HG03521 (cell line): ENCODE measurements at regions not wholly inside any gene's neighbourhood (a gene's known extent, or its start where the extent isn't known, plus 50 kb on each side); places are given as distances from the start of the nearest gene placed in this dataset.
"Not testable (repeated sequence)": the region's sequence is repeated elsewhere in the genome, so short reads cannot be mapped to it uniquely, and the experiment has no call there.

Source experiments
- ATAC-seq: cut with Tn5 transposase; IDR thresholded peaks from one replicate; pipeline ENCODE4 v1.9.1; 2021; ENCODE audit warnings: mild to moderate bottlenecking, moderate library complexity; ENCODE audit not compliant: unreplicated experiment

DNA sequence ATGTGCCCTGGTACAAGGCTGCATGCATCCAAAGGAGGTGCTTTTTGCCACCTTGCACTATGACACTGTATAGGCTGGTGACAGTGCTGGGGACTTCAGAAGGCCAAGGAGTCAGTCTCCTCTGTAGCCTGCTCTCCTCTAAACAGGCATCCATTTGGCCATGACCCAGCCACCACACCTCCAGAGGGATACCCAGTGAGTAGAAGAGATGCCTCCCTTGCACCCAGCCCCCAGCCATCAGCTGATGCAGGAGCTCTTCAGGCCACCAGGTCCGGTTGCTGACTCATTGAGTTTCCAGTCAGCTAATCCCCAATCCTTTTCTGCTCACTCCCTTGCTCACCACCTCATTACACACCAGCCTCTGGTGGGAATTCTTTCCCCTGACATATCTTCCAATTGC is 99.8 kb downstream of the PJA1 start:
- ATAC-seq: no peak

DNA sequence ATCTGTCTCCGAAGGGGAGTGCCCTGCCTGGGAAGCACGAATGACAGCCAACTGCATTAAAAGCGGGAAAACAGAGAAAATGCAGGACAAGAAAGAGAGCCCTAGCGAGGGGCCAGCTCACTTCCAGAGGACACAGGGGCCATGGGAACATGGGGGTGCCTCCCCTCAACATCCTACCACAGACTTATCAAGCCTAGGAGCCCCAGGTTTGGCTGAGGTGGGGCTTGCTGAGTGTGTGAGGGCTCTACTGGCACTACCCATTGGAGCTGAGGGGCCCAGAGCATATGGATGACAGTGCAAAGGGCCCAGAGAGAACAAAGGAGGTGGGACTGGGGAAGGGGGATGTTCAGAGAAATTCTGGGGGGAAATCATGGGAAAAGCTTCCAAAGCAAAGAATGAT is 101.8 kb downstream of the PJA1 start:
- ATAC-seq: no peak

DNA sequence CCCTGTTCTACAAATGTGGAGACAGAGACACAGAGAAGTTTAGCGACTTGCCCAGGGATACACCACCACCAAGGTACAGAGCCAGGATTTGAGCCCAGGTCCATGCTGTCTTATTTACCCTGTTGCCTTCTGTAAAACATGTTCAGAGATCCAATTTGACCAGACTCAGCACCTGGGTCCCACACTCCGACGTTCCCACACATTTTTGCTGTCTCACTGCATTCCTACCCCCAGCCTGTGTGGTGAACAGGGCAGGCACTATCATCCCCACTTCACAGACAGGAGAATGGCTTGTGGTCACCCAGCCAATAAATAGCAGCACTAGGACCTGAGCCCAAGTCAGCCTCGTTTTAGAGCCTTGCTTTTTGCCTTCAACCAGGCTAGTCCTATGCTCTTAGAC is 102.8 kb downstream of the PJA1 start:
- ATAC-seq: no peak

DNA sequence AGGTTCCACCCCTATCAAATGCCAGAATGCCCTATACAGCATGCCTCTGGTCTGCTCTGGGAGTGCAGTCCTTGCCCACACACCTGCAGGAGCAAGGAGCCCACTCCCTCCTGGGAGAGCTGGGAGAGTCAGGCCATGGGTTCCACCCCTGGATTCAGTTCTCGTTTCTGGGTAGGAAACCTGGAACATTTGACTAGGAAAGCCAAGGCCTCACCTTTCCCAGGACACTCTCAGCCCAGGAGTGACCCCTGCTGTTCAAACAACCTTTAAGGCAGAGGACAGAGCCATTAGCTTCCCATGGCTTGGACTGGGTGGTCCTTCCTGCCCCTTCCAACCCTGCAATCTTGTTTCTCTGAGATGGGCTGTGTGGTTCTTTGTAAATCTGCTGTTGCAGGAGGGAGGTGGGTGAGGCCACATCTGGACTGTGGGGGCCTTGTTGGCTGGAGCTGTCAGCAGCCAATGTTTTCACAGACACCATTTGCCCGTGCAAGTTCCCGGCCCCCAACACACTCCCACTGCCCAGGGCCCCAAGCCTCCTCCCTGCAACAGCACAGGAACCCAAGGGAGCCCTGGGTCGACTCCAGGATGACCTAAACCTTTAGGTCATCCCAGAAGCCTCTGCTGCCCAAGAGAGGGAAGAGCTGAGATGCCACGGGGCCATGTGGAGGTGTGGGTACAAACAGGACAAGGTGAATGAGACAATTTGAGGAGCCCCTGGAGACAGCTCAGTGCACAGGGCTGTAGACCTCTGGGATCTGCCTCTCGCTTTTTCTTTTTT is 104.4 kb downstream of the PJA1 start:
- no peak for ATAC-seq

DNA sequence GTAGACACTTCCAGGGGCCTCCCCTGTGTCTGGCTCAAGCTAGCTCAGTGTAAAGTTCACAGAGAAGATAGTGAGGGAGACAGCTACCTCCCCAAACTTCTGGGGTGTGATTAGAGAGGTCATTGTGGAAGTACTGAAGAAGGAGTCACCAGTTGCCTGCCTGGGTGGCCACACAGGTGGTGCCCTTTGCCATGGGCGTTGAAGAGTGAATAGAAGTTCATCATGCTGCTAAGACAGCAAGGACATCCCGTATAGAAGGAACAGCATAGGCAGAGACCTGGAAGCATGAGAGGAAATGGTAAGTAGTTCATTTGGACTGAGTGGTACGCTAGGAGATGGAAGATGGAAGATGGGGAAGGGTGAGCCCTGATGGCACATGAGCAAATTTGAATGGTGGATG is 110.1 kb downstream of the PJA1 start:
- ATAC-seq: no peak

DNA sequence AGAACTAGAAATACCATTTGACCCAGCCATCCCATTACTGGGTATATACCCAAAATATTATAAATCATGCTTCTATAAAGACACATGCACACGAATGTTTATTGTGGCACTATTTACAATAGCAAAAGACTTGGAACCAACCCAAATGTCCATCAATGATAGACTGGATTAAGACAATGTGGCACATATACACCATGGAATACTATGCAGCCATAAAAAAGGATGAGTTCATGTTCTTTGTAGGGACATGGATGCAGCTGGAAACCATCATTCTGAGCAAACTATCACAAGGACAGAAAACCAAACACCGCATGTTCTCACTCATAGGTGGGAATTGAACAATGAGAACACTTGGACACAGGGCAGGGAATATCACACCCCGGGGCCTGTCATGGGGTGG is 110.8 kb downstream of the PJA1 start:
- not testable (repeated sequence) for ATAC-seq

DNA sequence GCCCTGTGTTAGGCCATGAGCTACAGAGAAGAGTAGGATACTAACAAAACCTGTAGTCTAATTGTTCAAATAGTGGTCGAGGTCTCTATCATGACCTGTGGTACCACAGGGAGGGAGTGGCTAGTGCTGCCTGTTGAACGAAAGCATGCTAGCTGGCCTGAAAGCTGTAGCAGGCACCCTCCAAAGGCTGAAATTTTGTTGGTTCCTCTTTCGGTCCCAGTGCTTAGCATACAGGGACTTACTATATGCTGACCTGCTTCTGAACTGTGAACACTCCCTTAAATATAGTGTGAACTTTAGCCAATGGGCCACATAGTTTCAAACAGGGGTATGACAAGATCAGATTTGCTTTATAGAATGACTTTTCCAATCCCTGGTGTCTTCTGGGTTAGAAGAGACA is 113.4 kb downstream of the PJA1 start:
- no peak for ATAC-seq

DNA sequence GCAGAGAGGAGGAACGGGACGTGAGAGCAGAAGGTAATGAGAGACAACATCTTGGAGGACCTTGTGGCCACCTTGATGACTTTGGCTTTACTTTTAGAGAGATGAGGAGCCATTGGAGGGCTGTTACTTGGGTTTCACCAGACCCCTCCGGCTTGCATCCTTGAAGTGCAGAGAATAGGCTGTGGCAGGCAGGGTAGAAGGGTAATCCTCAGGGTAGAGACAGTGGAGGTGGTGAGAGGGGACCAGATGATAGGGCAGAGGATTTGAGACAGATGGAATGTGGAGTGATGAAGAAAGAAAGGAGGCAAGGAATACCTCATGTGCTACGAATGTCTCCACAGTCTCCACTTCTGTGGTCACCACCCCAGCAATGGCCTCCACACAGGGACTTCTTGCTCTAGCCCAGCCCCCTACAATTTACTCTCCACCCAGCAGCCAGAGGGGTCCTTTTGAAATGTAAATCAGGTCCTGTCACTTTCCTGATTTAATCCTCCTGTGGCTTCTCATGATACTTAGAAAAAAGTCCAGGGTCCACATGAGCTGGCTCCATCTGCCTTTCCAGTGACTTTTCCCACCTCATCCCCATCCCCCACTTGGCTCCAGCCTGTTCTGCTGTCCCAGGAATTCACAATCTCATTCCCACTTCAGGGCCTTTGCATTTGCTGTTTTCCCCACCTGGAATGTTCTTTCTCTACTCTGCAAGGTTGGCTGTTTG is 115.0 kb downstream of the PJA1 start:
- no peak for ATAC-seq

DNA sequence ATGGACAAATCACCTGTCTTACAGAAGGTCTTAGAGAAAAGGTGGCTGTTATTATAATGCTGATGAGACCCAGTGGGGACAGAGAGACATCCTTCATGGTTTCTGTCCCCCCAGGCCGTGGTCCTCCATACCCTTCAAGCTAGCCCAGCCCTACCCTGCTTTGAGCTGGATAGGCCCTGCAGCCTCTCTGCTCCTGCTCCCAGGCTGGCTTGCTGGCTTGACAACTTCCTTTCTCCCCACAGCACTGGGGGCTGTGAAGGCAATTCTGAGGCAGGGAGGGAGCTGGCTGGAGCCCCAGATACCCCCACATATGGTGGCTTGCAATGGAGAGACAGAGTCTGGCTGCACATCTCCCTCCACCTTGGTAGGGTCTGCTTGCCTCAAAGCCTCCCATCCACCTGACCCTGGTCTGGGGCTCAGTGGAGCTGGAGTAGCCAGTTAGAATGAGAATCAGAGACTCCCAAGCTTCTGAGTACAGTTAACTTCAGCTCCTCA is 118.2 kb downstream of the PJA1 start:
- no peak for ATAC-seq

DNA sequence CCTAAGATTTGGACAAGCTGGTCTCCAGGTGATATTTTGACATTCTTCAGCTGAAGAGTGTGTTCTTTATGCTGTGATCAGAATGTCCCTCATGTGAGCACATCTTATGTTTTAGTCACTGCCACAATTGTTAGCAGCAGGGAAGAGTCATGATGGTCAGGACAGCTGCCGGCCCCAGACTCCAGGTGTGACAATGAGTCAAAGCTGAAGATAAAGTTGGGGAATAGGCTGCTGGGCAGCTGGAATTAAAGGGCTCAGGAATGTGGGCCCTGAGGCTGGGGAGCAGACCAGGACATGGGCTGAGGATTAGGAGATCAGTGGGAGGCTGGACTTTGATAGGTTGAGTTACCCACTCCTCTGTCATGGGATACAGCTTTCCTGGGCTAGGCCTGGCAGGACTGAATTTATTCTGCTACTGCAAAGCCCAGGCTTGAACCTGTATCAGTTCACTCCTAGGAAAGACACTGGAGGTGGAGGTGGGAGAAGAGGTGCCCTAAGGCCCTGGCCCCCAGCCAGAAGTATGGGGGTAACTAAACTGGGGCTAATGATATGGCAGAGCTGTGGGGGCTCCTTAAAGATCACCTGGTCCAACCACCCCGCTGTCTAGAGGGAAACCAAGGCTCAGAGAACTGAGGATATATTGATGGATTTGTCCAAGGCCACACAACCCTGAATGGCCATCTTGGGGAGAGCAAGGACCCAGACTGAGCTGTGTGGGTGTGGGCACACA is 119.5 kb downstream of the PJA1 start:
- no peak for ATAC-seq

DNA sequence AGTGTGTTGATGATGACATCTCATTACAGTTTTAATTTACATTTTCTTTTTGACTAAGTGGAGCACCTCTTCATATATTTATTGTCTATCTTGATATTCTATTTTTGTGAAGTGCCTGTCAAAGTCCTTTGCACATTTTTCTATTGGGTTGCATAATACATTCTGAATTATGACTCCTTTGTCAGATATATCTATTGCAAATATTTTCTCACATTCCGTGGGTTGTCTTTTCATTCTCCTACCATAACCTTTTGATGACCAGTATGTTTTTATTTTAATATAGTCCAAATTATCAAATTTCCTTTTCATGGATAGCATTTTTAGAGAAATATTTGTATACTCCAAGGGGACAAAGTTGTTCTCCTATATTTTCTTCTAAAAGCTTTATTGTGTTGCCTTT is 126.4 kb downstream of the PJA1 start:
- no peak for ATAC-seq

DNA sequence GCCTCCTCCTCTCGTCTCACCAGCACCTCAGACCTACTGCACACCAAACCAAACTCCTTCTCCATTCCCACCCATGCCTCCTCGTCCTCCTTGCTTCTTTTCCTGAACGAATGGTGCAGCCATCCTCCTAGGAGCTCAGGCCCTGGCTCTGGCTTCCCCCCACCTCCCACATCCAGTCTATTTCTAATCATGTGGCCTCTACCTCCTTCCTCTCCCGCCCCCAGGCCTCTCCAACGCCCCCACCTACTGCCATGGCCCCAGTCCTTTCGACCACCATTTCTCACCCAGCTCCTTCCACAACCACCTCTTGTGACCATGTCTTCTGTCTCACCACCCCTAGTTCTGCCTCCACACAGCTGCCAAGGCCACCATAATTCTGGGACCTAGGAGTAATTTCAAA is 127.1 kb downstream of the PJA1 start:
- no peak for ATAC-seq

DNA sequence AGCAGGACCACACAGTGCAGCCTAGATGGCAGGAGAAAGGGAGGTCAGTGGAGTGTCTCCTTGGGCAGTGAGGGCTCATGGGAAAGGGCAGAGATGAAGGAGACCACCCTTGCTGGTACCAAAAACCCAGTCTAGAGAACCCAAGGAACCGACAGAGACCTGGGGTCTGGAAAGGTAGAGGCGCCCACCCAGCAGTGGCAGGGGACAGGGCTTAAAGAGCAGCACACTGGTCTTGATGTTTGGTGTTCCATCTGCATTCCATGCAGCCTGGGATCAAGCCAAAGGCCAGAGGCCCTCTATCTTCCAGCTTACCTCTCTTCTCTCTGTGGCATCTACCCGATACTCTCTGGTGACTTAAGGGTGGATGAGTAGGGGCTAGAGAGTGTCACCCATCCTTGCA is 127.5 kb downstream of the PJA1 start:
- ATAC-seq: no peak

DNA sequence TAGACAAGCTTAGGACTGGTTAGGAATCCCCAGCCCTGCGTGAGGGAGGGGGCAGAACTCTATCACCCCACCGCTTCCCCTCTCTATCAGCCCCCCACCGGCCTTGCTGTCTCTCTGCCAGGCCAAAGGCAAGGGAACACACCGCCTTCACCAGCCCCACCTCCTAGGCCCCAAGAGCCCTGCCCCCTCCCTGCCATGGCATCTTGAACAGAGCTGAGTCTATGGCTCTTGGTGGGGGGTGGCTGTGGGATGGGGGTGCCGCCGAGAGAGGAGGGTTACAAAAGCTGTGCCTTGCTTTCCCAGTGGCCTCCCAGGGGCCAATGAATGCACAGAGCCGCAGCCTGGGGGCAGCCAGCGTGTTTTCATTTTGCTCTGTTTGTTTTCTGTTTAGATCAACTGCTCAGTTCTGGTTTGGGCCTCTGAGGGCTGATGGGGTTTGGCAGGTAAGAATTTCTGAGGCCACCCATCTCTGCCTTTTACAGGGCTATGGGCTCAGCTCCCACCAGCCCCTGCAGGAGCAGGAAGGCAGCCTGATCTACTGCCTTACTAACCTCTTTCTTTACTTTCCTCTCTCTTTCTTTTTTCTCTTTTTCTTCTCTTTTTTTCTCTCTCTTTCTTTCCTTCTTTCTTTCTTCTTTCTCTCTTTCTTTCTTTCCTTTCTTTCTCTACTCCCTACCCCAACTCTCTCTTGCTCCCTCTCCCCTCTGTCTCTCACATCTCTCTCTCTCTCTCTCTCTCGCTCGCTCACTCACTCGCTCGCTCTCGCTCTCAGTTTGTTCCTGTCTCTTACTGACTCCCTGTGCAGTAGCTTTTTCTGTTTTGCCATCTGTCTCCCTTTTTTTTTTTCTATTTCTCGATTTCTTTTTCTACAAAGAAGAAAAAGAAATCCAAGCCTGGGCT is 128.3 kb downstream of the PJA1 start:
- no peak for ATAC-seq

DNA sequence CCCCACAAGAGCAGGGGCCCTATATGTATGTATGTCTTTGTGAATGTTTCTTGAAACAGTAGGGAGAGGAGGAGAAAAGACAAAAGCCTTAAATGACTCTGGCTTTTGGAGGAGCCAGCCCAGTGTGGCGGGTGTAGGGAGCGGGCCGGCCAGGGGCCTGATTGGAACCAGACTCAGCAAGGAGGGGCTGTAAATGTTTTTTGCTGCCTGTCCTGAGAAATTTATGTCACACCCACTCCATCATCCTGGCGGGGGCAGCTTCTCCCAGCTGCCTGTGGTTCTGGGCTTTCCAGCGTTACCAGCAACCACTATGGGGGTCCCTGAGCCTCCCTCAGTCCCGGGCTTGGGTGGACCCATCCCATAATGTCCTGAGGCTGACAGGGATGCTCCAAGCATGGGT is 130.8 kb downstream of the PJA1 start:
- ATAC-seq: no peak

DNA sequence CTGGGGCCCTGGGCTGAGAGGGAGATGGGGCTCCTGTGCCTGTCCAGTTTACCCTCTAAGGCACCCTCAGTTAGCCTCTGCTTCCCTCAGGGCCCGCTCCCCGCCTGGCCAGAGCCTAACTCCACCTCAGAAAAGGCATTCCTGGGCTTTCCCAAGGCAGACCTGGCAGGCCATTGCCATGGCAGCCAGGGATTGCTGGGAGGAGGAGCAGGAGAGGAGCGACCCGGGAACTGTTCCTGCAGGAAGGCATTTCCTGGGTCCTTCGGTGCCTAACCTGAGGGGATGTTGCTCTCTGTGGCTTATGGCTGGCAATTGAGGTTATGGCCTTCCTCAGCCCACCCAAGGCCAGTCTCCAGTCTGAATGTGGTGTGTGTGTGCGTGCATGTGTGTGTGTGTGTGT is 131.3 kb downstream of the PJA1 start:
- ATAC-seq: no peak

DNA sequence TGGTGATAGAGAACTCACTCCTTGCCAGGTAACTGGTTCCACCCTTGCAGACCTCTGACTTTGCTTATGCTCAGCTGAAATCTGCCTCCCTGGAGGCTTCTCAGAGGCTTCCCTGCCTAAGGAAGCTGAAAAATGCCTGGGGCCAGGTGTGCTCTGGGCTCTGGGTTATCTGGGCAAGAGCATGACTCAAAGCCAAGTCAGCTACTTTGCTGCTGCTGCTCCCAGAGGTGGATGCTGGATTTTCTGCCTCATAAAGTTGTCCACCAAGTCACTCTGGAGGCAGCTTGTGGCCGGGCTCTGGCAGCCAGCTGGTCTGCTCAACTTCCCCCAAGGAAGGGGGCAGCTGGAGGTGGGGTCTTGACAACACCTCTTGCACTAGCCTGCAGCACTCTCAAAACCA is 132.7 kb downstream of the PJA1 start:
- ATAC-seq: no peak

DNA sequence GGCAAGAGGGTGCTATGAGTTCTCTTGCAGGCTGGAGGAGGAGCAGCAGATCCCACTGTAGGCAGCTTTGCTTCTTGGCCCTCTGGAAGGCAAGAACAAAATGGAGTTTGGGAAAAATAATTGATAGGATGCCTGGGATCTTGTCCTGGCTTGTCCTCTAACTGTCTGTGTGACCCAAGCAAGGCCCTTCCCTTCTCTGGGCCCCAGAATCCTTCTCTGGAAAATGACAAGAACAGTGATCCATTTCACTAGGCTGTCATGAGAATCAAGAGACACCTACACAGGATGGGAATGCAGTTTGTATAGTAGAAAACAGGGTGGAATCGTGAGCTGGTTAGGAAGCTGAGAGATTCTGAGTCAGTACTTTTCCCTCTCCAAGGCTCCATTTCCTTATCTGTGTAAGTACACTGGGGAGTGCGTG is 133.3 kb downstream of the PJA1 start:
- no peak for ATAC-seq

DNA sequence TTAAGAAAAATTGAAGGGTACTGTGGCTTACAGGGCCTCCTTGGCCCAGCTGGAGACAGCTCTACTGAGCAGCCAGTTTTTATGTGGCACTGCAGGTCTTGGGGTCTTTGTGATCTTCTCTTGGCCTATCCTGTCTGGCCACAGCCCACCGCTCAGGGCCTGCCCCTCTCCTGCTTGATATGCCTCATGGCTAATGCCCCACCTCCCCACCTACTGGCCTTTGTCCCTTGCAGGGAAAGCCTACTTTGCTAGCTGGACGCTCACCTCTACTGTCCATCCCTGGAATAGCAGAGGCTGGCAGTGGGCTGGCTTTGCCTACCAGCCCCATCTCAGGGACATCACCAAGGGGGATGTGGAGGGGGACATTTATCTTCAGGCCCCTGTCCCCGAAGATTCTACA is 134.1 kb downstream of the PJA1 start:
- no peak for ATAC-seq

DNA sequence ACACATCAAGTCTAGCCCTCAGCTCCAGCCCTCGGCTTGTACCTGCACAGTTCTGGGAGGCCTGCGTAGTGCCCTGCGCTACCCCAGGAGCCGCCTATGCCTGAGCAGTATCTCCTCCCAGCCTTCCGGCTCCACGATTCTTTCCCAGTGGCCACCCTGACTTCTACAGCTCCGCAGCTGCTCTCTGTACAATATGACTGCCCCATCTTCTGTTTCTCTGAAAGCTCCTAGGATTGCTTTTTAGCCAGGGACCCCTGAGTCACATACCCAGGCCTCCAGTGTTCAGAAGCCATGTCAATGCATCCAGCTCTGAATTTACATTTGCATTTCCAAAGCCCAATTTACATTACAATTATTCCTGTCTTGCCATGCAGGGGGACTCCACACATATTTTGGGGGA is 135.5 kb downstream of the PJA1 start:
- no peak for ATAC-seq

DNA sequence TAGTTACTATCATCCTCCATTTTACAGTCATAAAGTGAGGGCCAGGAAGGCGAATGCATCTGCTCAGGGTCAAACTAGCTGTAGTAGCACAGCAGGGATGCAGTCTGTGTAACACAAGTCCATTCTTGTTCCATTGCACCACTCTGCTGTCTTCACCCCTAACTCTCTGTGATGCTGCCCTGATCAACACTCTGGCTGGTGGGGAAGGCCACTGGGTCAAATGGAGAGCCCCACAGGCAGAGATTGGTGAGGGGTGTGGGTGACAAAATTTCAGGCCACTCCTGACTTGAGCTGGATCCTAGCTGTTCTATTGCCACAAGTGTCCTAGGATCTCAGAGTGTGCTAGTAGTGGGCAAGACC is 136.5 kb downstream of the PJA1 start:
- no peak for ATAC-seq
